ENCODE measurements at regions not wholly inside any gene's neighbourhood (a gene's known extent, or its start where the extent isn't known, plus 50 kb on each side); places are given as distances from the start of the nearest gene placed in this dataset.
A peak's percentile ranks its signal among the peaks of the same experiment; 100 is the strongest.

DNA sequence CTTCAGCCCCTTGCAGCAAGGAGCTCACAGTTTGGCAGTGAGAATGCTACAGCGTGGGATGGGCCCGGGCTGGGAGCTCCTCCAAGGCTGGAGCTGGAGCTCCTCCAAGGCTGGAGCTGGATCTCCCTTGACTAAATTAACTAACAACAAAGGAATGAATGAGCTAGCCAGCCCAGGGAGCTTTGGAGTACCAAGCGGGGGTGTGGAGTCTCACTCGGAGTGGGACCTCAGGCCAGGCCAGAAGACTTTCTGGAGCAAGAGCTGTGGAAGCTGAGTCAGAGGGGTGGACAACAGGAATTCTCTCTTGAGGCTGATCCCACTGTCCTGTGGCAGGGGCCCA, 244.7 kb upstream of the HS6ST1 start:
- 43 to 48% methylated on average over 4 of the region's 4 CpGs for WGBS, 2 donors
- H3K27ac ChIP-seq = peak overlapping the region; percentile 51 to 55
- intact Hi-C loops (cut with DNase I; ENCODE audit: low total_unique reads) = no loop called here
- H3K9me3 ChIP-seq = no peaks in the 10 kb centered on the region
- peak; percentile 91 for DNase-seq
- H3K27me3 ChIP-seq = no peaks in the 10 kb centered on the region
- TF ChIP-seq POLR2A (IDR thresholded peaks at IDR 0.05) = no peak
- TF ChIP-seq, protein P1, sequence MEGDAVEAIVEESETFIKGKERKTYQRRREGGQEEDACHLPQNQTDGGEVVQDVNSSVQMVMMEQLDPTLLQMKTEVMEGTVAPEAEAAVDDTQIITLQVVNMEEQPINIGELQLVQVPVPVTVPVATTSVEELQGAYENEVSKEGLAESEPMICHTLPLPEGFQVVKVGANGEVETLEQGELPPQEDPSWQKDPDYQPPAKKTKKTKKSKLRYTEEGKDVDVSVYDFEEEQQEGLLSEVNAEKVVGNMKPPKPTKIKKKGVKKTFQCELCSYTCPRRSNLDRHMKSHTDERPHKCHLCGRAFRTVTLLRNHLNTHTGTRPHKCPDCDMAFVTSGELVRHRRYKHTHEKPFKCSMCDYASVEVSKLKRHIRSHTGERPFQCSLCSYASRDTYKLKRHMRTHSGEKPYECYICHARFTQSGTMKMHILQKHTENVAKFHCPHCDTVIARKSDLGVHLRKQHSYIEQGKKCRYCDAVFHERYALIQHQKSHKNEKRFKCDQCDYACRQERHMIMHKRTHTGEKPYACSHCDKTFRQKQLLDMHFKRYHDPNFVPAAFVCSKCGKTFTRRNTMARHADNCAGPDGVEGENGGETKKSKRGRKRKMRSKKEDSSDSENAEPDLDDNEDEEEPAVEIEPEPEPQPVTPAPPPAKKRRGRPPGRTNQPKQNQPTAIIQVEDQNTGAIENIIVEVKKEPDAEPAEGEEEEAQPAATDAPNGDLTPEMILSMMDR (IDR thresholded peaks at IDR 0.05) = no peak
- H3K4me3 ChIP-seq = no peak overlapping the region
- H3K4me1 ChIP-seq = peaks cover 27% of the 10 kb centered on the region
- no peaks in the 10 kb centered on the region for H3K36me3 ChIP-seq (ENCODE audit: low read depth, missing control alignments)

DNA sequence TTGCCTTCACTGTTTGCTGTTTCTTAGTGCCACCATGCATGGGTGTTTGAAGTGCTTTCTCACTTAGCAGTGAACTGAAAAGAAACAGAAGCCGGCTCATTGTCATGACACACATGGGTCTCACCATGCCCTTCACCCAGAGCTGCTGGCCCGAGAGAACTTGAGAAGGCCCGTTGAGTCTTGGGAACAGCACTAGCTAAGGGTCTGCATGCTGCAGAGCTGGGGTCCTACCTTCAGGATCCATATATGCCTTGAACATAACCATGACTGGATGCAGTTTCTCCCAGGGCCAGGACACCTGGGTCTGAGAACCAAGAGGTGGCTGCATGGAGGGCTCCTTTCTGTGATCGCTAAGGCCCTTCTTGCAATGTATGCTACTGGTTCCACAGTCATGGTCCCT, 245.5 kb upstream of the HS6ST1 start:
- no peak for TF ChIP-seq POLR2A (IDR thresholded peaks at IDR 0.05)
- TF ChIP-seq, protein P1 (IDR thresholded peaks at IDR 0.05) = no peak
- no peaks in the 10 kb centered on the region for H3K9me3 ChIP-seq
- H3K4me1 ChIP-seq = peaks cover 27% of the 10 kb centered on the region
- DNase-seq = no peak
- H3K27ac ChIP-seq = no peak overlapping the region
- H3K36me3 ChIP-seq (ENCODE audit: low read depth, missing control alignments) = no peaks in the 10 kb centered on the region
- intact Hi-C loops (cut with DNase I; ENCODE audit: low total_unique reads) = no loop called here
- no peaks in the 10 kb centered on the region for H3K27me3 ChIP-seq
- 98 to 100% methylated on average over 1 to 4 of the region's 4 CpGs for WGBS, 2 donors
- H3K4me3 ChIP-seq = no peak overlapping the region

DNA sequence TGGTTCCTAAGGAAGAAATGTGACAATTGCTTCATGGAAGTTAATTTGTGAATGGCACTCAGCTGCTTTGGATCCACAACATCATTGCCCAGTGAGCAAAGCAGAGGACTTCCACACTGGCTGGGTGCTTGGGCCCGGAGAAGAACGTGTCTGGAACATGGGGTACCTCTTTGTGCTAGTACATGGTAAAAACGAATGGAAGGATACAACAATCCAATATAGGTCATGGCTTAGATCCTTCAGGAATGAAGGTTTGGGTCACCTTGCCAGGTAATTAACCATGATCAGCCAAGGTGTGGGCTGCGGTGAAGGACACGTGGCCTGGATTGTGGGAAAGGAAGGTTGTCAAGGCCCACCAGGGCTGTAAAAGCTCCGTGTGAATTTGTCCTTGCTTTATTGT, 245.9 kb upstream of the HS6ST1 start:
- WGBS, 2 donors = 82 to 88% methylated on average over 6 of the region's 6 CpGs
- intact Hi-C loops (cut with DNase I; ENCODE audit: low total_unique reads) = no loop called here

DNA sequence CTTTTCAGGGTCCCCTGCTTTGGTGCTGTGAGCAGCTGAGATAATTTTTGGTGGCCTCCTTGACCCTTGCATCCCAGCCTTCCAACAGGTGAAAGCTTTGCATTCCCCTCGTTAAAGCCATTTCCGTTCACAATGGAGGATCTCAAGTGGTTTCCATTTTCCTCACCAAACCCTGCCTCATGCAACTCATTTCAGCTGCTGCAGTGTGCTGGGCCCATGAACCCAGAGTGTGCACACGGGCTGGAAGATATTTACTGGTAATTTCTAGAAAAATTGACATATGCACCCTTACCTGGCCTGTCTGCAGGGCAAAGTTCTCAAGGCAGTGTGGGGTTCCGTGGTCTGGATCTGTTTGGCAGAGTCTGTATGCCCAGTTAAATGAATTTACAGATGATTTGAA, 246.8 kb upstream of the HS6ST1 start:
- TF ChIP-seq POLR2A (IDR thresholded peaks at IDR 0.05) = no peak
- TF ChIP-seq, protein P1 (IDR thresholded peaks at IDR 0.05) = no peak
- WGBS, 2 donors = 97 to 98% methylated on average over 4 of the region's 4 CpGs
- Histone ChIP-seq H3K4me3 (no peak overlapping the region), H3K27me3 (no peaks in the 10 kb centered on the region), H3K4me1 (peaks cover 21% of the 10 kb centered on the region), H3K9me3 (no peaks in the 10 kb centered on the region), H3K27ac (no peak overlapping the region), H3K36me3 (ENCODE audit: low read depth, missing control alignments) (no peaks in the 10 kb centered on the region)
- no peak for DNase-seq
- intact Hi-C loops (cut with DNase I; ENCODE audit: low total_unique reads) = no loop called here

More for the DNA sequence above, 245.9 kb upstream of the HS6ST1 start:
- Histone ChIP-seq H3K4me1 (peaks cover 27% of the 10 kb centered on the region), H3K27me3 (no peaks in the 10 kb centered on the region), H3K4me3 (no peak overlapping the region), H3K9me3 (no peaks in the 10 kb centered on the region), H3K27ac (no peak overlapping the region), H3K36me3 (ENCODE audit: low read depth, missing control alignments) (no peaks in the 10 kb centered on the region)
- TF ChIP-seq, protein P1 (IDR thresholded peaks at IDR 0.05) = no peak
- TF ChIP-seq POLR2A (IDR thresholded peaks at IDR 0.05) = no peak
- DNase-seq = no peak

DNA sequence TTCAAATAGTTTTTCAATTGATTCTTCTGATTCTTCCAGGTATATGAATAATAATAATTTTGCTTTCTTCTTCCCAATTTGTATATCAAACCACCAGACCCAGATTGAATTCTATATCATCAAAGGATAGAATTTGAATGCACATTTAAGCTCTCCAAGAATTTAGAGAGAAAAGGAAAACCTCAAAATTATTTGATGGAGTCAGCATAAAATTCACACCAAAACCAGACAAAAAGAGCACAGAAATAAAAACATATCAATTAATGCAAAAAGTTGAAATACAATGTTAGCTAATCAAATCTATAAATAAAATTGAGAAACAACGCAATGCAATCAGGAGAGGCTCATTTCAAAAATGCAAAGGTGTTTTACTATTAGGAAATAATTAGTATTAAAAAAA, 248.0 kb upstream of the HS6ST1 start:
- Histone ChIP-seq H3K27ac (no peak overlapping the region), H3K4me1 (peaks cover 18% of the 10 kb centered on the region), H3K9me3 (no peaks in the 10 kb centered on the region), H3K27me3 (no peaks in the 10 kb centered on the region), H3K36me3 (ENCODE audit: low read depth, missing control alignments) (no peaks in the 10 kb centered on the region), H3K4me3 (no peak overlapping the region)
- intact Hi-C loops (cut with DNase I; ENCODE audit: low total_unique reads) = no loop called here
- TF ChIP-seq POLR2A (IDR thresholded peaks at IDR 0.05) = no peak
- TF ChIP-seq, protein P1 (IDR thresholded peaks at IDR 0.05) = no peak
- DNase-seq = no peak
- 92 to 94% methylated on average over 1 of the region's 1 CpG for WGBS, 2 donors

Measured in testis (tissue), 2 donors.